ENCODE measurements at regions not wholly inside any gene's neighbourhood (a gene's known extent, or its start where the extent isn't known, plus 50 kb on each side); places are given as distances from the start of the nearest gene placed in this dataset.
"Not testable (repeated sequence)": the region's sequence is repeated elsewhere in the genome, so short reads cannot be mapped to it uniquely, and the experiment has no call there.

DNA sequence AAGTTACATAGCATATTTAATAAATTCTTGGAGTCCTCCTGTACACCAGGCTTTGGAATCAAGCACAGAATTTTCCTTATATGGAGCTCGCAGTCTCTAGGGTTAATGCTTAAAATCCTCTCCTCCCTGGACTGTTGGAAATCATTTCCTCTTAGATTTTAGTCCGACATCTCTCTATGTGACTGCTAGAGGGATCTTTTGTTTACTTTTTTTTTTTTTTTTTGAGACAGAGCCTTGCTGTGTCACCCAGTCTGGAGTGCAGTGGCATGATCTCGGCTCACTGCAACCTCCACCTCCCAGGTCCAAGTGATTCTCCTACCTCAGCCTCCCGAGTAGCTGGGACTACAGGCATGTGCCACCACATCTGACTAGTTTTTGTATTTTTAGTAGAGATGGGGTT, 84.1 kb upstream of the UMPS start:
- H3K4me3 ChIP-seq (replicated peaks in 1 of 3; ENCODE audit: insufficient read depth in 1 of 3, low read depth in 2 of 3, low read length in 3 of 3); H3K4me2 ChIP-seq (ENCODE audit: low read depth, low read length); in situ Hi-C loops (cut with HindIII; ENCODE audit: extremely low pct_ligation_motif_present, low pct_unique_long_range_greater_than_20kb); FAIRE-seq; H3K27ac ChIP-seq (ENCODE audit: extremely low read length, insufficient read depth, low read length); BruUV-seq (replicated peaks); intact Hi-C loops (cut with micrococcal nuclease; ENCODE audit: unreplicated experiment); H3K9ac ChIP-seq (ENCODE audit: insufficient read depth, low read depth, low read length); H3K9me3 ChIP-seq (ENCODE audit: low read length); H2AFZ ChIP-seq (ENCODE audit: low read length); H4K20me1 ChIP-seq (ENCODE audit: insufficient read depth, low read length); H3K27me3 ChIP-seq (ENCODE audit: control insufficient read depth in 1 of 2, insufficient read depth in 2 of 2, low read length in 2 of 2); CTCF ChIA-PET (ENCODE audit: low intra/inter-chr PET ratio, low total read pairs); H3K79me2 ChIP-seq (ENCODE audit: insufficient read depth, low read length); ATAC-seq: not testable (repeated sequence)
- TF ChIP-seq ZNF770 (CRISPR knock-in tag; IDR thresholded peaks at IDR 0.05) (peak; percentile 24; the same call in 1 of the 2 replicates), FOXA3 (CRISPR knock-in tag; IDR thresholded peaks at IDR 0.05) (0 out of 2 replicates have a peak, but pooled peaks have one; percentile 18), SRF (IDR thresholded peaks at IDR 0.05; ENCODE audit: low read depth, low read length) (0 out of 2 replicates have a peak, but pooled peaks have one; percentile 18)
- TF ChIP-seq, protein P1, sequence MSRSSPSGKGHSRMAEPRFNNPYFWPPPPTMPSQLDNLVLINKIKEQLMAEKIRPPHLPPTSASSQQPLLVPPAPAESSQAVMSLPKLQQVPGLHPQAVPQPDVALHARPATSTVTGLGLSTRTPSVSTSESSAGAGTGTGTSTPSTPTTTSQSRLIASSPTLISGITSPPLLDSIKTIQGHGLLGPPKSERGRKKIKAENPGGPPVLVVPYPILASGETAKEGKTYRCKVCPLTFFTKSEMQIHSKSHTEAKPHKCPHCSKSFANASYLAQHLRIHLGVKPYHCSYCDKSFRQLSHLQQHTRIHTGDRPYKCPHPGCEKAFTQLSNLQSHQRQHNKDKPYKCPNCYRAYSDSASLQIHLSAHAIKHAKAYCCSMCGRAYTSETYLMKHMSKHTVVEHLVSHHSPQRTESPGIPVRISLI (CRISPR knock-in tag; IDR thresholded peaks at IDR 0.05; ENCODE audit: borderline replicate concordance), result peak; percentile 70; the same call in 1 of the 2 replicates
- POLR2A ChIA-PET, result interaction anchor here (11.3 kb wide), 1 partner anchor 10 kb away, joined by 78 read pairs; no protein-coding TSS in a partner anchor
- peaks cover 6 to 16% of the 10 kb centered on the region in 2 experiments; a peak in 4 of 5 replicates for H3K36me3 ChIP-seq (replicated peaks in 1 of 2; ENCODE audit: control insufficient read depth in 1 of 2, insufficient read depth in 2 of 2, low read length in 2 of 2)
- WGBS (ENCODE audit: low lambda C conversion rate), result 74% methylated on average over 4 of the region's 4 CpGs
- DNase-seq (ENCODE audit: low spot score), result peak; percentile 33
- peaks cover 14% of the 10 kb centered on the region for H3K4me1 ChIP-seq (ENCODE audit: insufficient read depth, low read length)

DNA sequence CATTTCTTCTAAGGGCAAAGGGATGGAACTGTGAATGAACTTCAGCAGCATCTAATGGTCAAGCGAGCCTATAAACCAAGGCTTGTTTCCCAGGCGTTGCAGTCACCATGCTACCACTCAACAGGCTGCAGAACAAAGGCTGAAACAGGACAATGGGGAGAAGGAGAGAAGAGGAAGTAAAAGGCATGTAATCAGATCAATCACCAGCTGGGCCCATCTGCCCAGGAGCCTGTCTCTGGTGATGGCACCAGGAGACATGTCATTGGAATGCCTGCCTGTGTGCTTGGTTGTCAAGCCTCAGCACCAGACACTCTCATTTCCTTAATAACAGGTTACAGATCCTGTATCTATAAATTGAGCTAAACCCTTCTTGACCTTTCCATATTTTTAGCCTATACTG, 81.7 kb upstream of the UMPS start:
- no peak for TF ChIP-seq MTA3 (CRISPR knock-in tag; IDR thresholded peaks at IDR 0.05)
- TF ChIP-seq RAD51 (IDR thresholded peaks at IDR 0.05; ENCODE audit: borderline replicate concordance), result no peak
- no peak overlapping the region for H3K9ac ChIP-seq (ENCODE audit: insufficient read depth, low read depth, low read length)
- H2AFZ ChIP-seq (ENCODE audit: low read length), result no peak overlapping the region
- BruUV-seq (replicated peaks), result no TSS peak
- no peaks in the 10 kb centered on the region for H3K9me3 ChIP-seq (ENCODE audit: low read length)
- ChIA-PET POLR2A (interaction anchor here (11.3 kb wide), 1 partner anchor 12 kb away, joined by 78 read pairs; no protein-coding TSS in a partner anchor), CTCF (ENCODE audit: low intra/inter-chr PET ratio, low total read pairs) (no interaction called here)
- 95% methylated on average over 2 of the region's 2 CpGs for WGBS (ENCODE audit: low lambda C conversion rate)
- in situ Hi-C loops (cut with HindIII; ENCODE audit: extremely low pct_ligation_motif_present, low pct_unique_long_range_greater_than_20kb) (no loop called here), intact Hi-C loops (cut with micrococcal nuclease; ENCODE audit: unreplicated experiment) (no loop called here)
- DNase-seq (ENCODE audit: low spot score) (no peak), FAIRE-seq (no peak), ATAC-seq (no peak)
- no peaks in the 10 kb centered on the region for H3K27me3 ChIP-seq (ENCODE audit: control insufficient read depth in 1 of 2, insufficient read depth in 2 of 2, low read length in 2 of 2)
- no peak overlapping the region for H3K4me2 ChIP-seq (ENCODE audit: low read depth, low read length)
- H3K4me1 ChIP-seq (ENCODE audit: insufficient read depth, low read length), result peaks cover 18% of the 10 kb centered on the region
- peaks cover 3% of the 10 kb centered on the region for H3K79me2 ChIP-seq (ENCODE audit: insufficient read depth, low read length)
- no peaks in the 10 kb centered on the region for H4K20me1 ChIP-seq (ENCODE audit: insufficient read depth, low read length)
- peaks cover 13 to 34% of the 10 kb centered on the region in 2 experiments for H3K36me3 ChIP-seq (replicated peaks in 1 of 2; ENCODE audit: control insufficient read depth in 1 of 2, insufficient read depth in 2 of 2, low read length in 2 of 2)
- H3K4me3 ChIP-seq (replicated peaks in 1 of 3; ENCODE audit: insufficient read depth in 1 of 3, low read depth in 2 of 3, low read length in 3 of 3), result no peak overlapping the region
- no peak overlapping the region for H3K27ac ChIP-seq (ENCODE audit: extremely low read length, insufficient read depth, low read length)

Measured in HepG2 (cell line).